Duodenal mucosa (tissue), 2 donors: ENCODE measurements at regions not wholly inside any gene's neighbourhood (a gene's known extent, or its start where the extent isn't known, plus 50 kb on each side); places are given as distances from the start of the nearest gene placed in this dataset.

Experiments
- H3K27ac ChIP-seq: one replicate; pipeline ENCODE4 v1.7.0; 2013; ENCODE audit warnings: low read depth, low read length
- H3K27me3 ChIP-seq, 2 donors: one replicate each; pipeline ENCODE4 v1.7.0; 2013; ENCODE audit warnings: low read length in 2 of 2, control low read depth in 1 of 2; ENCODE audit not compliant: insufficient read depth in 2 of 2, control insufficient read depth in 1 of 2
- H3K36me3 ChIP-seq, 2 donors: one replicate each; pipeline ENCODE4 v1.7.0; 2013; ENCODE audit warnings: low read length in 2 of 2, control low read depth in 1 of 2; ENCODE audit not compliant: insufficient read depth in 2 of 2, control insufficient read depth in 1 of 2
- H3K4me1 ChIP-seq, 2 donors: one replicate each; pipeline ENCODE4 v1.7.0; 2013; ENCODE audit warnings: low read length in 2 of 2, control low read depth in 1 of 2; ENCODE audit not compliant: insufficient read depth in 2 of 2, control insufficient read depth in 1 of 2
- H3K4me3 ChIP-seq, 2 donors: one replicate each; pipeline ENCODE4 v1.7.0; 2013; ENCODE audit warnings: low read length in 2 of 2, low read depth in 1 of 2
- H3K9ac ChIP-seq, 2 donors: one replicate each; pipeline ENCODE4 v1.7.0; 2013; ENCODE audit warnings: low read length in 2 of 2, low read depth in 1 of 2
- H3K9me3 ChIP-seq, 2 donors: one replicate each; pipeline ENCODE4 v1.7.0; 2013; ENCODE audit warnings: low read length in 2 of 2, control low read depth in 1 of 2; ENCODE audit not compliant: control insufficient read depth in 1 of 2

DNA sequence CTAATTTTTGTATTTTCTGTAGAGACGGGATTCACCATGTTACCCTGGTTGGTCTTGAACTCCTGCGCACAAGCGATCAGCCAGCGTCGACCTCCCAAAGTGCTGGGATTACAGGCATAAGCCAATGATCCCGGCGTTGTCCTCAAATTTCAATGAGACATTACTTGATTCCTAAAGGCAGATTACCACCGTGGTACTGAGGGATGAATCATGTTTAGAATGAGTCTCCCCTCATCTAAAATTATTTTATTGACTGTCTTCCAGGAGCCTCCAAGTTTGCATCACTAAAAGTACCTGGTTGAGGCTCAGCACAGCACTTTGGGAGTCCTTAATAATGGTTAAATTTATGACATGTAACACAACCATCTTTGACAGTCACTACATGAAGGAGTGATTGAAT lies 142.2 kb upstream of the AKR1E2 start:
- Histone ChIP-seq H3K9ac (no peak overlapping the region), H3K36me3 (no peaks in the 10 kb centered on the region), H3K27me3 (no peaks in the 10 kb centered on the region), H3K4me3 (no peak overlapping the region), H3K4me1 (peaks cover 2% of the 10 kb centered on the region in 2 donors), H3K27ac (no peak overlapping the region), H3K9me3 (no peaks in the 10 kb centered on the region)

DNA sequence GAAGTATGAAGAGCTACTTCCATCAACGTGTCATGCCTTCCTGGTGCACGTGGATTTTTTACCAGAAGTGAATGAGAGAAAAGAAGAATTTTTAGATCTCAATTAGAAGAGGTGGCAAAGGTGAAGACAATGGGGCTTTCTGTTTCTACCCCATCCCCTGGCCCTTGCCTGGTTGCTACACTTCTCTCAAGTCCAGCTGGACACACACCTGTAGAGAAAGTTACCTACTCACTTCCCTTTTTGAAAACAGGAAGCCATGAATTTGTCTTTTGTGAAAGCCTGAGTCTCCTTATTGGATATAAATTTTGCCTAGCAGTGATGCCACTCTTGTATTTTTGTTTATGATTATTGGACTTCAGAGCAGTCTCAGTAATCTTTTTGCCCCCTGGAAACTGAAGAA lies 142.9 kb upstream of the AKR1E2 start:
- no peaks in the 10 kb centered on the region for H3K9me3 ChIP-seq
- H3K4me1 ChIP-seq, result peaks cover 8 to 9% of the 10 kb centered on the region in 2 donors
- H3K9ac ChIP-seq, result no peak overlapping the region
- no peak overlapping the region for H3K27ac ChIP-seq
- H3K27me3 ChIP-seq, result no peaks in the 10 kb centered on the region
- H3K4me3 ChIP-seq, result no peak overlapping the region
- no peaks in the 10 kb centered on the region for H3K36me3 ChIP-seq

DNA sequence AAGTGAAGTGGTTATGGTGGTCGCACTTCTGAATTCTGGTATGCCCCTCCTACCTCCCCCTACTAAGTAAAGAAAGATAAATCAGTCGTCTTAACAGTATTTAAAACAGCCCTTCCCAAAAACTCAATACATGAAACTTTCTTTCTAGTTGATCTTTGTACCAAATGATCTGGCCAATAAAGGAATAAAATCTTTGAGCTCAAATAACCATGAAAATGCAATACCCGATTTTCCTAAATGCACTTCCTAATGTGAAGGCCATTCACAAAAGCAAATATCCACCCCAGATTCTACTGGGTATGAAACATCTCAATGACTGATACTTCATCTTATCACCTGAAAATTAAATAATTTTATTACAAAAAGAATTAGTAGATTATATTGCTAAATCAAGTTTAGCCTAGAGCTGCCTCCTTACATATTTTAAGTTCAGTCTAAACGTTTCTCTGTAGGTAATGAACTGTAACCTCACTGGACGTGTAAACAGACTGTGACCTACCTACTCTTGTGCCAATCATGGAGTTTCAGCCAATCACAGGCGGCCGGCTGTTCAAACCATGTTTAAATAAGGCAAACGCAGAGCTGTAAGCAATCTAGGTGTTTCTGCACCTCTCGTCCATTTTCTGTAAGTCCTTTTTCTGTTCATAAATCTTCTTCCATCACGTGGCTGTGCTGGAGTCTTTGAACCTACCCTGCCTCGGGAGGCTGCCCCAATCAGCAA lies 146.9 kb upstream of the AKR1E2 start:
- Histone ChIP-seq H3K27ac (no peak overlapping the region), H3K9ac (no peak overlapping the region), H3K36me3 (no peaks in the 10 kb centered on the region), H3K27me3 (no peaks in the 10 kb centered on the region), H3K4me1 (peaks cover 8 to 14% of the 10 kb centered on the region in 2 donors), H3K4me3 (peak overlapping the region; percentile 3 to 6), H3K9me3 (no peaks in the 10 kb centered on the region)

DNA sequence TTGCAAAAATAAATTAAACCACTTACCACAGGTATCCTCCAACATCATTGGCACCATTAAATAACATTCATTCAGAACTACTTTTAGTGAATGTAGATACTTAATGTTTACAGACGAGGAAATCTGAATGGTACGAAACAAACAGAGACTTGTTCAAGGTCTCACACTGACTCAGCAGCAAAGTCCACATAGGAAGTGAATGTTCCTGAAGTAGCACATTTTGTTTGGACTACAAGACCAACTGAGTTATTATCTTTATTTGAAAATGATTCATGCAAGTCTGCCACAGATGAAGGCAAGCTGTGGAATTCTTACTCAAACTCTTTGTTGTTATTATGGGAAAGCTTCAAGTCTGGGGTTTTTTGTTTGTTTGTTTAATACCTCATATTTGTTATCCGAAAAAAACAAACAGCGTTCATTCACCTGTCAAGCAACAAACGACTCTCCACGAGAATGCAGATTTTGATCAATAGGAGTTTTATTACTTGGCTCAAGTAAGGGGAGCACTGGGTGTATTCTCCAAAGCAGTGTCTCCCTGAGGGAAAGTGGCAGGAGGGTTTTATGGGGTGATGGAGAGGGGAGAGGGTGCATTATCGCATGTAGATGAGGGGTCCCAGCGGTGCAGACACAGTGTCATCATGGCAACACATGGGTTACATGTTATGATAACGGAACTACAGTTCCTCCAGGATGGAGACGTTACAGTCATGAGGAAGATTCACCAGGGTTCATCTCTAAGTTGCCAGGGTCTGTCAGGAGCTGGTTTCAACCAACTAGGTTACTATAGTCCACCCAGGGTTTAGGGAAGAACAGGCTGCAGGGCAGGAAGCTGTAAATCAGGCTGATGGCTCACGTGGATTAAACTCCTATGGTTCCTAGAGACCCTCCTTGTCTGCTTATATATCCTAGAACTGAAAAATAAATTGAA lies 147.7 kb upstream of the AKR1E2 start:
- Histone ChIP-seq H3K9ac (peak overlapping the region in 1 of 2 donors; percentile 7), H3K4me3 (peak overlapping the region; percentile 6 to 34), H3K27me3 (no peaks in the 10 kb centered on the region), H3K9me3 (no peaks in the 10 kb centered on the region), H3K36me3 (no peaks in the 10 kb centered on the region), H3K27ac (no peak overlapping the region), H3K4me1 (peaks cover 8 to 14% of the 10 kb centered on the region in 2 donors)

DNA sequence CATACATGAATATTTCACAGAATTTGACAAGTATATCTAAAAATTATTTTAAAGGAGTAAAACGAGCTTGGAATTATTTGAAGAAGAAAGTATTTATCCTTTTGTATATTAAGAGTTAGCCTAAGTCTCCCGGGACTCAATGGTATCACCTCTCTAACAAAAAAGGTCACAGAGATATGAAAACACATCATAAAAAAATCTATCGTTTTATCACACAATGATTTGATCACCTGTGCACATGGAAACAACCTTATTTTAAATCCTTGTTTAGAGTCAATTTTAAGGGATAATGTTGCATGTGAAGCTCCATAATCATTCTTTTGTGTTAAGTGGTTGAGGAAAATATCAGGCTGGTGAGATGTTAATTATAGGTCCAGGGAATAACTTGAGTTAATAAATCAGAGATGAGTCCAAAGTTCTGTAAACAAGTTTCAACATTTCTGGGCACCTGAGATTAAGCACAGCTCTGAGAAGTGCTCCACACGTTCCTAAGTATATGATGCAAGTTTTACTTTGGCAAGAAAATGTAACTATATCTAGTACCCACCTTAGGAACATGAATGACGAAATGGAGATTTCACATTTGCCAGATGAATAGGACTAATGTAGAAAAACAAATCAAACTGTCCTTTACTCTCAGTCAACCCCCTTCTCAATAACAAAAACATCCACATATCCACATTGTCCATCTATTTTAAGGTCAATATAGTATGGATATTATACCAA lies 148.5 kb upstream of the AKR1E2 start:
- Histone ChIP-seq H3K27me3 (no peaks in the 10 kb centered on the region), H3K9me3 (no peaks in the 10 kb centered on the region), H3K4me3 (peak overlapping the region; percentile 11 to 34), H3K4me1 (peaks cover 8 to 14% of the 10 kb centered on the region in 2 donors), H3K9ac (peak overlapping the region in 1 of 2 donors; percentile 7), H3K27ac (no peak overlapping the region), H3K36me3 (no peaks in the 10 kb centered on the region)

DNA sequence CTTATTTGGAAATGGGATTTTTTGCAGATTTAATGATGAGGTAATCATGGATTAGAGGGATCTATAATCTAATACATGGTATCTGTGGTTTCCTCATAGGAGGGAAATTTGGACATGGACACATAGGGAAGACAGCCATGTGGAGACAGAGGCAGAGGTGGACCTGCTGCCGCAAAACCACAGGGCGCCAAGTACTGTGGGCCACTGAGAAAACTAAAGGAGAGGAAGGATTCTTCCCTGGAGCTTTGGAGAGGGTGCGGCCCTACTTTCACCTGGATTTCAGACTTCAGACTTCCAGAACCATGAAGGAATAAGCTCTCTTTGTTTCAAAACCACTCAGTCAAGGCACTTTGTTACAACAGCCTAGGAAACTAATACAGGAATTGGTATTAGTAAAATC lies 149.4 kb upstream of the AKR1E2 start:
- peaks cover 8 to 14% of the 10 kb centered on the region in 2 donors for H3K4me1 ChIP-seq
- H3K9me3 ChIP-seq, result no peaks in the 10 kb centered on the region
- no peak overlapping the region for H3K9ac ChIP-seq
- H3K36me3 ChIP-seq, result no peaks in the 10 kb centered on the region
- H3K4me3 ChIP-seq, result no peak overlapping the region
- no peaks in the 10 kb centered on the region for H3K27me3 ChIP-seq
- H3K27ac ChIP-seq, result no peak overlapping the region

DNA sequence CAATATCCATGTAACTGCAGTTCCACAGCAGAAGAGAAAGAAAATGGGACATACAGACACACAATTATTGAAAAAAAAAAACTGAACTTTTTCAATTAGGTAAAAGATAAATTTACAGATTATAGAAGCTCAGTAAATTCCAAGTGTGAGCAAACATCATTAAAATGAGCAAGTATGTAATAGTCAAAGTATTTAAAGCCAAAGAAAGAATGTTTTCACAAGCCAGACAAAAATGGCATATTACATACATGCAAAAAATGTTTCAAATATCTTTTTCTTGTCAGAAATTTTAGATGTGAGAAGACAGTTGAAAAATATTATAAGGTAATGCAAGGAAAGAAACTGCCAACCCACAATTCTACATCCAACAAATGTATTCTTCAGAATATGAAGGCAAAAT lies 150.2 kb upstream of the AKR1E2 start:
- Histone ChIP-seq H3K4me1 (peaks cover 8 to 14% of the 10 kb centered on the region in 2 donors), H3K27ac (no peak overlapping the region), H3K4me3 (no peak overlapping the region), H3K27me3 (no peaks in the 10 kb centered on the region), H3K9ac (no peak overlapping the region), H3K36me3 (no peaks in the 10 kb centered on the region), H3K9me3 (no peaks in the 10 kb centered on the region)

DNA sequence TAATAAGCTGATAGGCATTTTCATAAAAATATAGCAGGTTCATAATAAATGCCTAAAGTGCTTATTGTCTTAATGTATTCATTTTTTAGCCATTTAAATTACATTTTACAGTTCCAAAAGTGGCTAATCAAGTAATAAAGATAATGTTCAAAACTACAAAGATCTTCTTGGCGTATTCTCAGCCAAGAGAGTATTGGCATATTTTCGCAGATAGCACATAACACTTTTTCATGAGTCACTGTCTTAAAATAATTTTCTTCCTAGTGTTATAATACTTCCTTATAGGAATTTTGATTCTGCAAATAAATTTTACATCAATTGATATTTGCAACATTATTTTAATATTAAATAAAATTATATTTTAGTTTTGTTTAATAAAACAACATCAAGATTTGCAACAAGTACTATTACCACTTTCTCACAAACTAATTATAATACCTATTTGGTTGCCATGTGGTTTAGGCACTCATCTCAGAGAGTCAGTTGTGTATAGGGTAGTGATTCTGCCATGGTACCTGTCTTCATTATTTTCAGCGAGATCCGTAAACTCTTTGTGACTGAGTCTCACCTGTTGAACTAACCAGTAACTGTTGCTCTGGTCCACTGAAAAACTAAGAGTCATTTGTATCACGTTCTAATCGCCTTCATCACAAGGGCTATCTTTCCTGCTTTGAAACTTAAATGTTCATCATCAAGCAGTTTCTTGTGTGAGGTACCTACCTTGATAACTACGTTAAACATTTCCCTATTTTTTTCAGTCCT lies 152.5 kb upstream of the AKR1E2 start:
- Histone ChIP-seq H3K36me3 (no peaks in the 10 kb centered on the region), H3K9ac (no peak overlapping the region), H3K4me1 (peaks cover 2 to 9% of the 10 kb centered on the region in 2 donors), H3K9me3 (no peaks in the 10 kb centered on the region), H3K27me3 (no peaks in the 10 kb centered on the region), H3K27ac (no peak overlapping the region), H3K4me3 (no peak overlapping the region)

DNA sequence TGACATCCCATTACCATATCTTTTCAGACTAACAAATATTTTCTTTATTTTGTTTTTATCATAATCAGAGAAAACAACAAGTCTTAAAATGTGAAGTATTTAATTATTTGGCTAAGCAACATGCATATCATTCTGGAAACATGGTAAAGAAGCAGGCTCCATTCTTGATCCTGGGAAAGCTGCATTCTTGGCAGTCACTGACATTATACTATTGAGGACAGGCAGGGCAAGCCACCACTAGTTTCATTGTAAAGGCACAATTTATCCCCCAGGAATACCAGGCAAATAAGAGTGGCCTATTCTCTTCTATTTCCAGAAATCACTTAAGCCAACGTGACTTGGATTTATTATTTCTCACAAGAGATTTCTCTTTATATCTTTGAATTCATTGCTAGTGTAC lies 153.8 kb upstream of the AKR1E2 start:
- Histone ChIP-seq H3K9me3 (no peaks in the 10 kb centered on the region), H3K4me1 (peaks cover 0 to 5% of the 10 kb centered on the region in 2 donors), H3K9ac (no peak overlapping the region), H3K27ac (no peak overlapping the region), H3K27me3 (no peaks in the 10 kb centered on the region), H3K36me3 (no peaks in the 10 kb centered on the region), H3K4me3 (no peak overlapping the region)
